Motor neuron (in vitro differentiated cells): ENCODE measurements at regions not wholly inside any gene's neighbourhood (a gene's known extent, or its start where the extent isn't known, plus 50 kb on each side); places are given as distances from the start of the nearest gene placed in this dataset.

Experiments used
- ATAC-seq, 8 experiments: fragments of 200-7000 bp; cut with Tn5 transposase; replicated peaks in 6 of 8; 2 replicates each; pipeline ENCODE4 v1.8.0; 2021; ENCODE audit warnings: mild to moderate bottlenecking in 8 of 8, moderate library complexity in 8 of 8
- H3K27ac ChIP-seq, 2 donors: fragments of 250-450 bp; sonication (Bioruptor Pico); 2 replicates each; pipeline ENCODE4 v1.9.0; 2021; ENCODE audit warnings: antibody characterized with exemption in 2 of 2, mild to moderate bottlenecking in 2 of 2, moderate library complexity in 1 of 2
- H3K4me1 ChIP-seq, 2 donors: fragments of 250-450 bp; sonication (Bioruptor Pico); replicated peaks in 1 of 2; 2 replicates each; pipeline ENCODE4 v1.6.1; 2021; ENCODE audit warnings: antibody characterized with exemption in 2 of 2, mild to moderate bottlenecking in 2 of 2, moderate library complexity in 1 of 2
- H3K4me3 ChIP-seq, 5 donors: fragments of 250-450 bp; sonication (Bioruptor Pico); 2 replicates each; pipeline ENCODE4 v1.9.0; 2021; ENCODE audit warnings: antibody characterized with exemption in 5 of 5, mild to moderate bottlenecking in 5 of 5, moderate library complexity in 4 of 5
- WGBS, 10 experiments: fragments of 450-650 bp; shearing (Covaris generic); methylation state at CpG; one replicate each; pipeline ENCODE4 v1.0.0; 2022; 5-methylcytosine and 5-hydroxymethylcytosine counted together
- in situ Hi-C, 9 experiments: fragments of 400-800 bp; cut with MboI; loops; one replicate each; pipeline ENCODE4 v1.15.0; 2021; ENCODE audit warnings: low sequenced_read_pairs in 9 of 9, low pct_unique_long_range_greater_than_20kb in 2 of 9; ENCODE audit not compliant: unreplicated experiment in 9 of 9

GRCh38 chrX:51437521-51437920, 58.9 kb downstream of the NUDT11 start:
- Histone ChIP-seq H3K4me1 (no peaks in the 10 kb centered on the region), H3K4me3 (no peak overlapping the region), H3K27ac (no peak overlapping the region)
- ATAC-seq, result no peak
- 0 to 100% (median 7%) methylated on average over 1 of the region's 1 CpG; no CpG with 5 or more reads in 5 of the 10 experiments for WGBS, 10 experiments
- in situ Hi-C loops, result no loop called here

GRCh38 chrX:51435101-51435500, 61.3 kb downstream of the NUDT11 start:
- WGBS, 10 experiments, result 0 to 83% (median 65%) methylated on average over 1 of the region's 1 CpG; no CpG with 5 or more reads in 6 of the 10 experiments
- in situ Hi-C loops, result no loop called here
- no peak overlapping the region for H3K27ac ChIP-seq
- ATAC-seq, result peak in 1 of 8 experiments; percentile 35
- H3K4me3 ChIP-seq, result no peak overlapping the region
- H3K4me1 ChIP-seq, result no peaks in the 10 kb centered on the region

- ATAC-seq, result peak in 6 of 8 experiments; percentile 43 to 95 (median 68)
- Histone ChIP-seq H3K27ac (no peak overlapping the region), H3K4me3 (no peak overlapping the region), H3K4me1 (peaks cover 0 to 3% of the 10 kb centered on the region in 2 donors)
- 0 to 30% methylated on average over 3 to 4 of the region's 4 CpGs; no CpG with 5 or more reads in 8 of the 10 experiments for WGBS, 10 experiments
- in situ Hi-C loops, result no loop called here
Measured at GRCh38 chrX:51421972-51422597, 74.3 kb downstream of the NUDT11 start.

GRCh38 chrX:51420610-51421009, 75.8 kb downstream of the NUDT11 start:
- H3K27ac ChIP-seq, result no peak overlapping the region
- peak in 1 of 8 experiments; percentile 16 for ATAC-seq
- in situ Hi-C loops, result no loop called here
- H3K4me3 ChIP-seq, result no peak overlapping the region
- peaks cover 0 to 3% of the 10 kb centered on the region in 2 donors for H3K4me1 ChIP-seq
- WGBS, 10 experiments, result 0 to 6% (median 4%) methylated on average over 1 to 3 of the region's 5 CpGs; no CpG with 5 or more reads in 7 of the 10 experiments

- no peak overlapping the region for H3K27ac ChIP-seq
- WGBS, 10 experiments, result 0 to 80% (median 48%) methylated on average over 1 to 4 of the region's 5 CpGs; no CpG with 5 or more reads in 7 of the 10 experiments
- H3K4me3 ChIP-seq, result no peak overlapping the region
- ATAC-seq, result no peak
- in situ Hi-C loops, result no loop called here
- H3K4me1 ChIP-seq, result no peaks in the 10 kb centered on the region
Measured at GRCh38 chrX:51408462-51408861, 75.8 kb downstream of the NUDT10 start.

GRCh38 chrX:51407520-51408409, 75.1 kb downstream of the NUDT10 start:
- ATAC-seq, result no peak
- WGBS, 10 experiments, result 0 to 90% (median 63%) methylated on average over 1 to 4 of the region's 54 CpGs; no CpG with 5 or more reads in 7 of the 10 experiments
- Histone ChIP-seq H3K4me1 (no peaks in the 10 kb centered on the region), H3K4me3 (no peak overlapping the region), H3K27ac (no peak overlapping the region)
- in situ Hi-C loops, result no loop called here

- H3K4me3 ChIP-seq, result no peak overlapping the region
- H3K27ac ChIP-seq, result no peak overlapping the region
- H3K4me1 ChIP-seq, result no peaks in the 10 kb centered on the region
- no peak for ATAC-seq
- in situ Hi-C loops, result no loop called here
- WGBS, 10 experiments, result 71 to 100% methylated on average over 1 to 6 of the region's 54 CpGs; no CpG with 5 or more reads in 8 of the 10 experiments
Measured at GRCh38 chrX:51406688-51407519, 74.3 kb downstream of the NUDT10 start.

- in situ Hi-C loops, result no loop called here
- no peak for ATAC-seq
- 40 to 100% (median 79%) methylated on average over 1 to 4 of the region's 4 CpGs; no CpG with 5 or more reads in 3 of the 10 experiments for WGBS, 10 experiments
- H3K4me1 ChIP-seq, result no peaks in the 10 kb centered on the region
- H3K4me3 ChIP-seq, result no peak overlapping the region
- H3K27ac ChIP-seq, result no peak overlapping the region
Measured at GRCh38 chrX:51404445-51404844, 71.8 kb downstream of the NUDT10 start.

- peak overlapping the region; percentile 60 to 90 for H3K27ac ChIP-seq
- 27 to 48% (median 27%) methylated on average over 3 to 6 of the region's 50 CpGs; no CpG with 5 or more reads in 7 of the 10 experiments for WGBS, 10 experiments
- peak; percentile 78 to 95 (median 84) for ATAC-seq
- in situ Hi-C loops, result no loop called here
- H3K4me3 ChIP-seq, result peak overlapping the region; percentile 37 to 52 (median 45)
- H3K4me1 ChIP-seq, result peaks cover 0 to 3% of the 10 kb centered on the region in 2 donors
Measured at GRCh38 chrX:51395810-51396728, 63.4 kb downstream of the NUDT10 start.

- peaks cover 0 to 3% of the 10 kb centered on the region in 2 donors for H3K4me1 ChIP-seq
- H3K27ac ChIP-seq, result peak overlapping the region in 1 of 2 donors; percentile 90
- WGBS, 10 experiments, result 20 to 30% (median 28%) methylated on average over 1 to 4 of the region's 4 CpGs; no CpG with 5 or more reads in 7 of the 10 experiments
- ATAC-seq, result peak in 4 of 8 experiments; percentile 16 to 63 (median 42)
- in situ Hi-C loops, result no loop called here
- peak overlapping the region; percentile 37 to 52 (median 45) for H3K4me3 ChIP-seq
Measured at GRCh38 chrX:51395480-51395809, 62.8 kb downstream of the NUDT10 start.
